ENCODE measurements at regions not wholly inside any gene's neighbourhood (a gene's known extent, or its start where the extent isn't known, plus 50 kb on each side); places are given as distances from the start of the nearest gene placed in this dataset.
"Not testable (repeated sequence)": the region's sequence is repeated elsewhere in the genome, so short reads cannot be mapped to it uniquely, and the experiment has no call there.

DNA sequence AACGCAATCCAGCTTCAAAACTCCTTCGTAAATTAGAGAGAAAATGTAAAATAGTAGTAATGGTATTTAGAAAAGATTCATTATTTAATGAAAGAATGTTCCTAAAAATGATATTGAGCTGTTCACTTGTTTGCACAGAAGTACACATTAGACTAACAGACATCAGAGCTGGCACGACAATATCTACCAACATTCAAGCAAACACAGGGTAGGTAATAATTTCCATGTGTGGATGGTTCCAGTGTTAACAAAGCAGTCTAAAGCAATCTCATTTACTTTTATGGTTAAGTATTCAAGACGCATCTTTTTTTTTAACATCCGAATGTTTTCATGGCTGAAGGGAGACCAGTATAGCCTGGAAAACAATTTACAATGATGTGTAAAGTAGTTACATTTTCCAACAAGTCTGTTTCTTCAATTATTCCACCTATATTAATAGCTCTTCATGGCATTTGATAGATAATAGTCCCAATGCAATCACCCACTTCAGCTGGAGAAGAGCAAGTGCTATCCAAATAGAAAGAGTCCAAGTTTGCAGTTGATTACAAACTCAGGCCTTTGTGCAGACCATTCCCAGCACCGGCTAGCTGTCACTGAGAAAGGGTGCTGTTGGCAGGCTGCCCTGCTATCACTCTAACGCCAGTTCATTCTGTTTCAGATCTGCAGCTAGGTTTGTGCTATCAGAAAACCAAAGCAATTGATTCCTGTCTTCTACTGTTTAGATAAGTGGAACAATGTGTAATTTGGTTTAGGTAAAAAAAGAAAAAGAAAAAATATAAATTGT lies 458.8 kb downstream of the DTWD2 start:
- H3K9ac ChIP-seq (ENCODE audit: low read depth, low read length): no peak overlapping the region

DNA sequence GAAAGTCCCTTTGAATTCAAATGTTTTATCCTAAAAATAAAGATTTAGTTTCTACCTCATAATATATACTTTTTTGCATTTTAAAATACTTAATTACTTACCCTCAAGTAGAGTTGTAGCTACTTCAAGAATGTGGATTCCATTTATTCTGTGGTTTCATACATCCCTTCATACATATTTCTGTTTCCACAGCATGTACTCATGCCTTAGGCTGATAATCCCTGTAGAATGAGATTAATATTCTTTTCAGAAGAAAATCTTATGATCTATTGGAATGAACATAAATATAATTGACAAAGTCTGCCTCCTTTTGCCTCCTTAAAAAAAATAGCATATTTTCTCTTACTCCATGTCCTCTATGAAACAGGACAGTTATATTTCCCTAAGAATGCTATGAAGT lies 465.7 kb downstream of the DTWD2 start:
- no peaks in the 10 kb centered on the region for H3K9me3 ChIP-seq (ENCODE audit: control insufficient read depth, insufficient read depth, low read length)
- no peaks in the 10 kb centered on the region for H3K27me3 ChIP-seq (ENCODE audit: control insufficient read depth, insufficient read depth, low read length)
- no peak overlapping the region for H3K9ac ChIP-seq (ENCODE audit: low read depth, low read length)
- H3K4me3 ChIP-seq (ENCODE audit: low read depth, low read length): no peak overlapping the region
- H3K4me1 ChIP-seq (ENCODE audit: control insufficient read depth, insufficient read depth, low read length): peaks cover 5% of the 10 kb centered on the region; the same call in 1 of the 2 replicates
- no peaks in the 10 kb centered on the region for H3K36me3 ChIP-seq (ENCODE audit: control insufficient read depth, insufficient read depth, low read length)
- H3K27ac ChIP-seq (ENCODE audit: low read depth, low read length): no peak overlapping the region

More for the DNA sequence above, 458.8 kb downstream of the DTWD2 start:
- Histone ChIP-seq H3K27me3 (ENCODE audit: control insufficient read depth, insufficient read depth, low read length) (no peaks in the 10 kb centered on the region), H3K36me3 (ENCODE audit: control insufficient read depth, insufficient read depth, low read length) (no peaks in the 10 kb centered on the region), H3K4me1 (ENCODE audit: control insufficient read depth, insufficient read depth, low read length) (peaks cover 13% of the 10 kb centered on the region), H3K9me3 (ENCODE audit: control insufficient read depth, insufficient read depth, low read length) (no peaks in the 10 kb centered on the region), H3K27ac (ENCODE audit: low read depth, low read length) (no peak overlapping the region), H3K4me3 (ENCODE audit: low read depth, low read length) (no peak overlapping the region)

DNA sequence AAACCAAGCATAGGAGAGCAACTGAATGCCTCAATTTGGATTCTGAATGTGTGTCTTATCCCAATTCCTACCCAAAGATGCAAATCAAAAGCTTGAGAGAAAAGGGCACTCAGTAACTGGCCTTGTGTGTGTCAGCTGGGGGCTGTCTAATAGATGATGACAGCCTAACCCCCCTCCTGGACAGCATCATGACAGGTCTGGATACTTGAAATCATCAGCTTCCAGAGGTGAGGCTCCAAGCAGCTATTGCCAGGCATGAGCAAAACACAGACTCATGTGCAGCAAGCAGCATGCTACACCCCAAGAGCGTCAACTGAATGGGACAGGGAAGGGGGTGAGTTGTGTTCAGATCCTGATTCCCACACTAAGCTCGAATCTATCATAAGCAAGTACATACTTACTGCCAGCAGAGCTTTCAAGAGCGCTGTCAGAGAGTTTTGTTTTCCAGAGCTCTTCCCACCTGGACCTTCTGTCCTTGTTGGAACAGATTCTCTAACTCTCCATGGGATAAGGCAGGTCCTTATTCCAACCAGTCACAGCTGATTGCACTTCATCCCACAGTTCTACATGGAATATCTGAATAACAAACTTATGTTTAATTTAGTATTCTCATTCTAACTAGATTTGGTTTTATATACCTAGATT lies 467.5 kb downstream of the DTWD2 start:
- H3K27me3 ChIP-seq (ENCODE audit: control insufficient read depth, insufficient read depth, low read length): no peaks in the 10 kb centered on the region
- no peak overlapping the region for H3K27ac ChIP-seq (ENCODE audit: low read depth, low read length)
- H3K4me3 ChIP-seq (ENCODE audit: low read depth, low read length): no peak overlapping the region
- H3K9me3 ChIP-seq (ENCODE audit: control insufficient read depth, insufficient read depth, low read length): no peaks in the 10 kb centered on the region
- H3K4me1 ChIP-seq (ENCODE audit: control insufficient read depth, insufficient read depth, low read length): peaks cover 5% of the 10 kb centered on the region; the same call in 1 of the 2 replicates
- H3K9ac ChIP-seq (ENCODE audit: low read depth, low read length): no peak overlapping the region
- no peaks in the 10 kb centered on the region for H3K36me3 ChIP-seq (ENCODE audit: control insufficient read depth, insufficient read depth, low read length)

DNA sequence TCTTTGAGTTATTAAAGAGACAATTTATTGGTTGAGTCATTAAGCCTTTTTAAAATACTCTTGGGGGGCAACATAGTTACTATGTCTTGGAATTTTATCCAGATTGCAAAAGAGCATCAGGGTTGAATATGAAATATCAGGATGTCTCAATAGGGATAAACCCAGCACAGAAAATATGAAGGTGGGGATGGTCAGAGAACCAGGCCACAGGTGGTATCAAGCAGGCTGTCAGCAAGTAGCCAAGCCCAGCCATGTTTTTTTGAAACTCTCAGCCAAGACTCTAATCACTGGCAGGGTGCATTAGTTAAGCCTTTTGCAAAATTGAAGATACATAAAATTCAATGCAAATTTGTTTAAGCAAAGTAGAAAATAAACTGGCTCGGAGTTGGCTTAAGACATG lies 468.9 kb downstream of the DTWD2 start:
- Histone ChIP-seq H3K4me1 (ENCODE audit: control insufficient read depth, insufficient read depth, low read length) (no peaks in the 10 kb centered on the region), H3K9me3 (ENCODE audit: control insufficient read depth, insufficient read depth, low read length) (no peaks in the 10 kb centered on the region), H3K27ac (ENCODE audit: low read depth, low read length) (no peak overlapping the region), H3K4me3 (ENCODE audit: low read depth, low read length) (no peak overlapping the region), H3K27me3 (ENCODE audit: control insufficient read depth, insufficient read depth, low read length) (no peaks in the 10 kb centered on the region), H3K9ac (ENCODE audit: low read depth, low read length) (no peak overlapping the region), H3K36me3 (ENCODE audit: control insufficient read depth, insufficient read depth, low read length) (no peaks in the 10 kb centered on the region)

GRCh38 chr5:118518720-118519119 lies 469.6 kb downstream of the DTWD2 start:
- Histone ChIP-seq H3K27me3 (ENCODE audit: control insufficient read depth, insufficient read depth, low read length) (no peaks in the 10 kb centered on the region), H3K4me3 (ENCODE audit: low read depth, low read length) (no peak overlapping the region), H3K36me3 (ENCODE audit: control insufficient read depth, insufficient read depth, low read length) (no peaks in the 10 kb centered on the region), H3K9ac (ENCODE audit: low read depth, low read length) (no peak overlapping the region), H3K27ac (ENCODE audit: low read depth, low read length) (no peak overlapping the region), H3K9me3 (ENCODE audit: control insufficient read depth, insufficient read depth, low read length) (no peaks in the 10 kb centered on the region), H3K4me1 (ENCODE audit: control insufficient read depth, insufficient read depth, low read length) (no peaks in the 10 kb centered on the region)

DNA sequence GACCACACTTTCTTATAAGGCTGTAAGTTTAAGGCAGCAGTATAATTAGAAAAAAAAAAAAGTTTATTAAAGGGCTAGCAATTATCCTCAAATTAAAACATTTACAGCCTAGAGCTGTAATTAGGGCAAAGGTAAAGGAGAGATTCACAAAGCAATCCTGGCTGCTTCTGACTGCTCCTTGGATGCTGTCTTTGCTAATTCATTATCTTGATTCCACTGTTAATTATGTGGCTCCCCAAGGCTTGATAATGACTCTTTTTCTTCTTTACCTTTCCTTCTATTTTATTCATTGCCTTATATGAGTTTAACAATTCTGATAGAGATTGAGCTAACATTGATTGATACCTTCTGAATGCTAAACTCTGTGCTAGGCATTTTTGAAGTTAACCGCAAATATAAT lies 476.5 kb downstream of the DTWD2 start:
- H3K4me1 ChIP-seq (ENCODE audit: control insufficient read depth, insufficient read depth, low read length): no peaks in the 10 kb centered on the region
- H3K27me3 ChIP-seq (ENCODE audit: control insufficient read depth, insufficient read depth, low read length): no peaks in the 10 kb centered on the region
- H3K27ac ChIP-seq (ENCODE audit: low read depth, low read length): no peak overlapping the region
- H3K9ac ChIP-seq (ENCODE audit: low read depth, low read length): no peak overlapping the region
- H3K4me3 ChIP-seq (ENCODE audit: low read depth, low read length): no peak overlapping the region
- no peaks in the 10 kb centered on the region for H3K9me3 ChIP-seq (ENCODE audit: control insufficient read depth, insufficient read depth, low read length)
- no peaks in the 10 kb centered on the region for H3K36me3 ChIP-seq (ENCODE audit: control insufficient read depth, insufficient read depth, low read length)

DNA sequence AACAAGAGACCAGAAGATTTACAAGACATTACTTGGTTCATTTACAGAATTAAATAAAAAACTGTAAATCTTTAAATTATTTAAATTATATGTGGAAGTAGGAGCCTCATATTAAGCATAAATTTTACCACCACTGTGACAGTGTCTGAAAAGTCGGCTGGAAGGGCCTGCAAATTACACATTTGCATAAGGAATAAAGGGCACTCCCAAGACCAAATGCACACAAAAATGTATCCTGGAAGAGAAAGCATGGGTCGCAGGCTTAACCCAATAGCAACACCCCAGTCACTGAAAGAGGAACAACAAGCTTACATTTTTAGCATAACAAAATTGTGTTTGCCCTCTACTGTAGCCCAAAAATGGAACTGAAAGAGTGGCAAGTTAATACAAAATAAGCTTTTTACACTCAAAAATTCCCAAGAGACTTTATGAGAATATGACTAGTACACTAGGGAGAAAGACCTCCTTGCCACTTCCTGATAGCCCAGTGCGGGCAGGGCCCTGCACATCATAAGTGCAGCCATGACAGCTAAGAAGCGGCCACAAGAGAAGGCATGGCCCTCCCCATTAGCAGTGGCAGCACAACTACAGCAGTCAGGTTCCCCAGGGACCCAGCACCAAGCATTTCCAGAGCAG lies 482.0 kb downstream of the DTWD2 start:
- Histone ChIP-seq H3K36me3 (ENCODE audit: control insufficient read depth, insufficient read depth, low read length) (no peaks in the 10 kb centered on the region), H3K4me1 (ENCODE audit: control insufficient read depth, insufficient read depth, low read length) (no peaks in the 10 kb centered on the region), H3K9ac (ENCODE audit: low read depth, low read length) (no peak overlapping the region), H3K27me3 (ENCODE audit: control insufficient read depth, insufficient read depth, low read length) (no peaks in the 10 kb centered on the region), H3K4me3 (ENCODE audit: low read depth, low read length) (no peak overlapping the region), H3K27ac (ENCODE audit: low read depth, low read length) (no peak overlapping the region), H3K9me3 (ENCODE audit: control insufficient read depth, insufficient read depth, low read length) (peaks cover 15% of the 10 kb centered on the region)

DNA sequence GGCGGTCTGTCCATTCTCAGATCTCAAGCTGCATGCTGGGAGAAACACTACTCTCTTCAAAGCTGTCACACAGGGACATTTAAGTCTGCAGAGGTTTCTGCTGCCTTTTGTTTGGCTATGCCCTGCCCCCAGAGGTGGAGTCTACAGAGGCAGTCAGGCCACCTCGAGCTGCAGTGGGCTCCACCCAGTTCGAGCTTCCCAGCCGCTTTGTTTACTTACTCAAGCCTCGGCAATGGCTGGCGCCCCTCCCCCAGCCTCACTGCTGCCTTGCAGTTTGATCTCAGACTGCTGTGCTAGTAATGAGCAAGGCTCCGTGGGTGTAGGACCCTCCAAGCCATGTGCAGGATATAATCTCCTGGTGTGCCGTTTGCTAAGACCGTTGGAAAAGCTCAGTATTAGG lies 486.1 kb downstream of the DTWD2 start:
- H3K36me3 ChIP-seq (ENCODE audit: control insufficient read depth, insufficient read depth, low read length); H3K4me1 ChIP-seq (ENCODE audit: control insufficient read depth, insufficient read depth, low read length); H3K9ac ChIP-seq (ENCODE audit: low read depth, low read length); H3K27me3 ChIP-seq (ENCODE audit: control insufficient read depth, insufficient read depth, low read length); H3K27ac ChIP-seq (ENCODE audit: low read depth, low read length); H3K4me3 ChIP-seq (ENCODE audit: low read depth, low read length): not testable (repeated sequence)
- peaks cover 15% of the 10 kb centered on the region for H3K9me3 ChIP-seq (ENCODE audit: control insufficient read depth, insufficient read depth, low read length)

GRCh38 chr5:118491351-118491750 lies 497.0 kb downstream of the DTWD2 start:
- Histone ChIP-seq H3K27me3 (ENCODE audit: control insufficient read depth, insufficient read depth, low read length) (no peaks in the 10 kb centered on the region), H3K36me3 (ENCODE audit: control insufficient read depth, insufficient read depth, low read length) (no peaks in the 10 kb centered on the region), H3K9me3 (ENCODE audit: control insufficient read depth, insufficient read depth, low read length) (no peaks in the 10 kb centered on the region), H3K27ac (ENCODE audit: low read depth, low read length) (no peak overlapping the region), H3K4me3 (ENCODE audit: low read depth, low read length) (no peak overlapping the region), H3K4me1 (ENCODE audit: control insufficient read depth, insufficient read depth, low read length) (peaks cover 5% of the 10 kb centered on the region; the same call in 1 of the 2 replicates), H3K9ac (ENCODE audit: low read depth, low read length) (no peak overlapping the region)

DNA sequence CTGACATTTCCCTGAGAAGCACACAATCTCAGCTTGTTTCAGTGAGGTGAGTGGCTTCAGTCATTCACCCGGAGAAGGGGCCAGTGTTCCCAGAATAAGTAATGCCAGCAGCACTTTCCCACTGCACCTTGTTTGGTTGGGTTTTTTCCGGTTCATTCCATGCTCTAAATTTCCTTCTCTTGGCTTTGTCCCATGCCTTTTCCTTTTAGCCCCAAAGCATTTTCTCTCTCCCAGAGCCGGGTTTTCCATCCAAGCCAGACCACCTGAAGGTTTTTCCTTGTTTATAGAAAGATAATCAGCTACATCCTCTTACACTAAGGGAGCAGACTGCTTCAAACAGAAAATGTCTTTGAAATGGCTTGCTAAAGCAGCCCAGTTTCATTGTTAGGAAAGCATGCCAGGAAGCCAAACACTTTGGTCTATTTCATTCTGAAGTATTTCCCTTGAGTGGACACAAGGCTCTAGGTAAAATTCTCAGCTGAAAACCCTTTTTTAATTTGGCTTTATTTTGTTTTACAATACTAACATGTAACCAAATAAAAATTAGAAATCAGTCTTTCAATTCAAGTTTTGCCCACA lies 501.6 kb downstream of the DTWD2 start:
- no peak overlapping the region for H3K27ac ChIP-seq (ENCODE audit: low read depth, low read length)
- H3K4me1 ChIP-seq (ENCODE audit: control insufficient read depth, insufficient read depth, low read length): peaks cover 5% of the 10 kb centered on the region; the same call in 1 of the 2 replicates
- H3K27me3 ChIP-seq (ENCODE audit: control insufficient read depth, insufficient read depth, low read length): no peaks in the 10 kb centered on the region
- no peak overlapping the region for H3K9ac ChIP-seq (ENCODE audit: low read depth, low read length)
- no peaks in the 10 kb centered on the region for H3K36me3 ChIP-seq (ENCODE audit: control insufficient read depth, insufficient read depth, low read length)
- H3K9me3 ChIP-seq (ENCODE audit: control insufficient read depth, insufficient read depth, low read length): no peaks in the 10 kb centered on the region
- H3K4me3 ChIP-seq (ENCODE audit: low read depth, low read length): no peak overlapping the region

GRCh38 chr5:118479285-118479684 lies 509.1 kb downstream of the DTWD2 start:
- H3K9me3 ChIP-seq (ENCODE audit: control insufficient read depth, insufficient read depth, low read length): 0 out of 2 replicates have a peak, but pooled peaks cover 2% of the 10 kb centered on the region
- H3K36me3 ChIP-seq (ENCODE audit: control insufficient read depth, insufficient read depth, low read length): no peaks in the 10 kb centered on the region
- no peaks in the 10 kb centered on the region for H3K4me1 ChIP-seq (ENCODE audit: control insufficient read depth, insufficient read depth, low read length)
- H3K27me3 ChIP-seq (ENCODE audit: control insufficient read depth, insufficient read depth, low read length): no peaks in the 10 kb centered on the region
- H3K4me3 ChIP-seq (ENCODE audit: low read depth, low read length): no peak overlapping the region
- no peak overlapping the region for H3K27ac ChIP-seq (ENCODE audit: low read depth, low read length)
- H3K9ac ChIP-seq (ENCODE audit: low read depth, low read length): no peak overlapping the region
